GM21528 (cell line): ENCODE measurements at regions not wholly inside any gene's neighbourhood (a gene's known extent, or its start where the extent isn't known, plus 50 kb on each side); places are given as distances from the start of the nearest gene placed in this dataset.
"Not testable (repeated sequence)": the region's sequence is repeated elsewhere in the genome, so short reads cannot be mapped to it uniquely, and the experiment has no call there.

Source experiments
- ATAC-seq: cut with Tn5 transposase; IDR thresholded peaks from one replicate; pipeline ENCODE4 v1.9.1; 2021; ENCODE audit warnings: mild to moderate bottlenecking, moderate library complexity; ENCODE audit not compliant: unreplicated experiment, low FRiP score

DNA sequence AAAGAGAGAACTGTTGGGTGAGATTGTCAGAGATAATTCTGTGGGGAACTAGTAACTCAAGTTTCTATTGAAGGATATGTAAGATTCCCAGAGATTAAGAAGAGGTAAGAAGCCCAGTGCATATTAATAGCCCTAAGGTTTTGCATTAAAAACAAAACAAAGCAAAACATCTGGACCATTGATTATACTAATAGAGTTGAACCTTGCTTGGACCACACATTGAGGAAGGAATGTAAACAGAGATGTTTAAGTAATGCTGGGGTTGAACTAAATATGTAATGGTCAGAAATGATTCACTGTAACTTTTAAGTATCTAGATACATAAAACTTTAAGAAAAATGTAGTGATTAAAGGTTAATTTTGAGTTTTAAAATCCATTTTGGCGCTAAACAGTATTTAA, 1770.0 kb downstream of the PCDH9 start:
- no peak for ATAC-seq

DNA sequence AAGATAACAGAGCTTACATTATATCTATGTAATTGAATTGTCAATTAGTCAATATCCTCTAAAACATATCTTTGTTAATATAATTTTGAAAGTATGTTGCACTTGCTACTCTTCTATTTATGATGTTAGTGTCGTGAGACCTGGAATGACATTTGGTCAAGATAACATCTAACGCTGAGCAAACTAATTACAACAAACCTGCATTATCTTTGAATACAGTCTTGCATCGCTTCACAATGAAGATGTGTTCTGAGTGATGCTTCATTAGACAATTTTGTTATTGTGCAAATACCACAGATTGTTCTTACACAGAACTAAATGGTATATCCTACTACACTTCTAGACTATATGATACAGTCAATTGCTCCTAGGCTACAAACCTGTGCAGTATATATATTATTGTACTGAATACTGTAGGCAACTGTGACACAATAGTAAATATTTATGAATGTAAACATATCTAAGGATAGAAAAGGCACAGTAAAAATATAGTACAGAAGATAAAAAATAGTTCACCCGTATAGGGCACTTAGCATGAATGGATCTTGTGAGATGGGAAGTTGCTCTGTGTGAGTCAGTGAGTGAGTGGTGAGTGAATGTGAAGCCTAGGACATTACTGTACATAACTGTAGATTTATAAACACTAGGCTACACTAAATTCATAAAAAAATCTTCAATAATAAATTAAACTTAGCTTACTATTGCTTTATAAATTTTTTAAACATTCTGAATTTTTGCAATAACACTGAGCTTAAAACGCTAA, 1773.8 kb downstream of the PCDH9 start:
- ATAC-seq = no peak

DNA sequence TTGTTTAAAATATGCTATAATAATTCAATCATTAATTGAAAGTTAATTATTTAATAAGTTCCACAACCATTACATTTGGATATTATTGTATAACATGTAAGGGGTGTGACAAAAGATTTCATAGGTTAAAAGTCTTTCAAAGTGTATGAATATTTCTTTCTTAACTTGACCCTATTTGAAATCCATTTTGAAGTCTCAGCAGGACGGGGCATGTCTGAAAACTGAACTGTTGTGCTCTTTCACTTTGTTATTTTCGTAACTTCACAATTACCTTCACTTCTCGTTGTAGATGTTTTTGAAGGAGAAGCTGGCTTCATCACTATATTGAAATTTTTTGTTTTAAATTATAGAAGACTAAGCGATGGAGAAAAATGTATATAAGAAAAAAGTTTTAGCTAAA, 1775.7 kb downstream of the PCDH9 start:
- ATAC-seq = no peak

DNA sequence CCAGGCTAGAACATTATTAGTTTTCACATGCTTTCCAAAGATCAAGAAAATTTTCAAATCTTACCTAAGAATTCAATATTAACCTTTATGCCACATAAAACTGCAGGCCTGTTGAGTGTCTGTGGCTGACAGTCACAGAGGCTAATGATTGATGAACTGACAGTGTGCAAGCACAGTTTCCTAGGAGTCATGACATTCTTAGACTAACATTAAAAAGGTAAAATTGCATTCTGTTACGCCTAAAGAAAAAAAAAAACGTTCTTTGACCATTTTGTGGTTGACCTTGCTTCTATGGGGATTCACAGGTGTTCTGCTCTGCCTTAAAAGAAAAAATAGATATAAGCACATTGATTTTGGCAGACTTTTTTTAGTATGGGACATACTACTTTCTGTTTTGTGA, 1776.2 kb downstream of the PCDH9 start:
- ATAC-seq = no peak

DNA sequence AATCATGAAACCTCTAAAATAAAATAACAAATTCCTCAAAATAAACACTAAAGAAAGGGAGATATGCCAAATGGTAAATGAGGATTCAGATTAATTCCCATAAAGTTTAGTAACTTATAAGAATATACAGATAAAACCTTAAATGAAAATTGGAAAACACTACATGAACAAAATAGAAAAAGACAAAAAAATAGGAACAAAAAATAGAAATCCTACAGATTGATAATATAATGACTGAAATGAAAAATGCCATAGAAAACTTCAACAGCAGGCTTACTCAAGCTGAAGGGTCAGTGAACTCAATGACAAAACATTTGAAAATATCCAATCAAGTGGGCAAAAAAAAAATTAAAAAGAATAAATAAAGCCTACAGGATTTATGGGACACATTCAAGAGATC, 1784.8 kb downstream of the PCDH9 start:
- ATAC-seq = no peak

DNA sequence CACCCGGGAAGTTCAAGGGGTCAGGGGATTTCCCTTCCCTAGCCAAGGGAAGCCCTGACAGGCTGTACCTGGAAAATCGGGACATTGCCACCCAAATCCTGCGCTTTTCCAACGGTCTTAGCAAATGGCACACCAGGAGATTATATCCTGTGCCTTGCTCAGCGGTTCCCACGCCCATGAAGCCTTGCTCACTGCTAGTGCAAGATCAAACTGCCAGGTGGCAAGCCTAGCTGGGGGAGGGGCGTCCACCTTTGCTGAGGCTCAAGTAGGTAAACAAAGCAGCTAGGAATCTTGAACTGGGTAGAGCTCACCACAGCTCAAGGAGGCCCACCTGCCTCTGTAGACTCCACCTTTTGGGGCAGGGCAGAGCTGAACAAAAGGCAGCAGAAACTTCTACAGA, 1794.5 kb downstream of the PCDH9 start:
- no peak for ATAC-seq

DNA sequence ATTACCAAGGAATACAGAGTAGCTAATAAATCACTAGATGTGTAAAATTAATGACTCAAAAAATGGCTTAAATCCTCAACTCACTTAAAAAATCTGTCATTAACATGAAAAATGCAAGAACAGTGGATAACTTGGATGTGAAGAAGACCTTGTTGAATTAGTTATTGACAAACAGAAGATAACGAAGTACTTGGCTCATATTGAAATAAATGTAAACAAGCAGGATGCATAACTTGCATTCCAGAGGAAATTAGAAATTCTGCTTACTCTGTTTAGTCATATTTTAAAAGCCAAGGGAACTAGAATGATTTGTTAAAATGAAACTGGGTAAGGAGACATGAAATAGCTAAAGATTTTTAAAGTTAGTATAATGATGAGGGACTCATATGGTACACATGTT, 1812.2 kb downstream of the PCDH9 start:
- ATAC-seq = no peak

DNA sequence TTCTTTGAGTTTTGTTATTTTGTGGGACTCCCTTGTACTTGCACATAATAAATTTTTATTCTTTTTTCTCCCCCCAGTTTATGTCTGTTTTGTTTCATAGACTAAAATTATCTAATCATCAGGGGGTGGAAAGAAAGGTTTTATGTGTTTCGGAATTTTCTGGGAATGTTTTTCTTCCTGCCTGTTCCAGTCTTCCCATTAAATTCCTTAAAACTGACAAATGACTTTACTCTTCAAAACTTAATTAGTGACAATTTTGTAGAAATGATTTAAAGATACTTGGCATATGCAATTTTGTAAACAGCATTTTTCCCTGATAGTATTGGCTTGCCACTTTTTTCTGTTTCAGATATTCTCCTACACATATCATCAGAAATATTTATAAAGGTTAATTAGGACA, 1813.4 kb downstream of the PCDH9 start:
- no peak for ATAC-seq

DNA sequence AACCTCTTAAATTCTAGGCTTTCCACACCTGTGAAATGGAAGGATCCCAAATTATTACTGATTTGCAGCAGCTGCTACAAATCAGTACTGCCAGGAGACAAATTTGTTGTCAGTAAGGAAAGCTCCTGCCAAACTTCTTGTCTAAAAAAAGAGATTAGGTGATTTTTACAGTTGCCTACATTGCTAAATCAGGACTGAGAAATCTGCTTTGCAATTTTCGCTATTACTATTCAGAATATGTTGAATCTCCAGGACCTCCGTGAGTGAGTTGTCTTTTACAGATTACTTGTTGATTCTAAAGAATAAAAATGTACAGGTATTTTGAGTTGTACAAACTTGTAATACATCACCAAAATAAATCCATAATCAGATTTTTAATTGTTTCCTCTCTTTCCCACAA, 1815.9 kb downstream of the PCDH9 start:
- no peak for ATAC-seq

DNA sequence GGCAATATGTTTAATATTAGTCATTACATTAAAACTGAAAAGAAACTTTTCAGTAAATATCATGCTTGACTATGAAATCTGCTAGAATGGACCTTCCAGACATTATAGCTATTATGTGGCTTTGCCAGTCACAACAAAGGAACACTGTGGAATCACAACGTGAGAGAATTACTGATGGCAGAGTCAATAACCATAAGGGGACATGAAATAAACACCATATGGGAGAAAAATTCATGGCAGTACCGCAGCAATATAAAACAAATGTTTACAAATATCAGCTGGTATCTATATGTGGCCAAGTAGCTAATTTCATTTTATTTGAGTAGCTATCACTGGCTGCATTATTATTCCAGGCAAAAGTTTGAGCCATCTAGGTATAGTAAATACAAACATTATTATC, 1818.6 kb downstream of the PCDH9 start:
- ATAC-seq = no peak

DNA sequence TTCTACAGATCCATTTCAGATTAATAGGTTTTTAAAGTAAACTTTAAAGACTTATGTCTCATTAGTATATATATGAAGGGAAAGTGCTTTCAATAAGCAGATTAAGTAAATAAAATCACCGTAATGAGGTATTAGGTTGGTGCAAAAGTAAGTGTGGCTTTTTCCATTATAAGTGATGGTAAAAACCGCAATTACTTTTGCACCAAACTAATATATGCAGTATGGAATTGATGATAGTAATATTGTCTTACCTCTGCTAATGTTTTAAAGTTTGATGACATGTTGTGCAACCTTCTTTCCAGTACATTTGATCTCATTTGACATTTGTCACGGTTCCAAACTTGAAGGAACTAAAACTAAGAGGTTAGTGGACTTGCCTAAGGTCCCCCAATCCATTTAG, 1819.3 kb downstream of the PCDH9 start:
- ATAC-seq = no peak

DNA sequence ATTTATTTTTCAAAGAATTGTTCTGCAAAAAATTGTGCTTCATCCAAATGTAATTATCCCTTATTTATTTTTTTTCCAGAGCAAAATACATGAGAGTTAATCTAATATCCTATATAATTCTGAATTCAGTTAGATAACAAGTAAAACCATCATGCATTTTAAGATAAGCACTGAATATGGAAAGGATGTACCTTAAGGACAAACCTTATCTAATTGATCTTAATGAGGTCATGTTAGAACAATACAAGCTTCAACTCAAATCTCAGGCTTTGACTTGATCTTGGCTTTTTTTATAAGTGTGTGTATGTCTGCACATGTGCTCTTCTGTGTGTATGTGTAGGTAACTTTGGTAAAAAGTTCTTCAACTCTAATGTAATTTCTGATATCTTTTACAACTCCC, 1828.8 kb downstream of the PCDH9 start:
- ATAC-seq = no peak

DNA sequence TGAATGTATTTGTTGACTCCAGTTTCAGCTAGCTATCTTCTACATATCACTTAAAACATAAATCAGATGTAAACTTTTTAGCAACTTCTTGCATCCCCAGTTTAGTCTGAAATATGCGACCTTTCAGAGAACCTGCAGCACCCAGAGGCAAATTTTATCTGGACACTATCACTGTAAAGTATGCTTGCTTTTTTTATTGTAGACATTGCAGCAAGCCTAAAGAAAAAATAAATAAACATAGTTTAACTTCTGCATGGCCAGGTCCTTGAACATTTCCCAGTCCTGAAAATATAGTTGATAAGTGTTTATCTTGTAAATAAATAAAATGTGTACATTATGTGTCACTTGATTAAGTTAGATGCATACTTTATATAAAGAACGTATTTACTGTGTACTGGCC, 1829.4 kb downstream of the PCDH9 start:
- ATAC-seq = no peak

DNA sequence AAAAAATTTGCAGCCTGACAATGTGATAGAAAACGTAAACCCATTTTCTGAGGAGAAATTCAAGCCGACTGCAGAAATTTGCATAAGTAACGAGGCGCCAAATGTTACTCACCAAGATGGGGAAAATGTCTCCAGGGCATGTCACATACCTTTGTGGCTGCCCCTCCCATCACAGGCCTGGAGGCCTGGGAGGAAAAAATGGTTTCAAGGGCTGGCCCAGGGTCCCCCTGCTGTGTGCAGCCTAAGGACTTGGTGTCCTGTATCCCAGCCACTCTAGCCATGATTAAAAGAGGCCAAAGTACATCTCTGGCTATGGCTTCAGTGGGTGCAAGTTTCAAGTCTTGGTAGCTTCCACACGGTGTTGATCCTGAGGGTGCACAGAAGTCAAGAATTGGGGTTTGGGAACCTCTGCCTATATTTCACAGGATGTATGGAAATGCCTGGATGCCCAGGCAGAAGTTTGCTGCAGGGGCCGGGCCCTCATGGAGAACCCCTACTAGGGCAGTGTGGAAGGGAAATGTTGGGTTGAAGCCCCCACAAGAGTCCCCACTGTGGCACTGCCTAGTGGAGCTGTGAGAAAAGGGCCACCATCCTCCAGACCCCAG, 1842.3 kb downstream of the PCDH9 start:
- no peak for ATAC-seq

DNA sequence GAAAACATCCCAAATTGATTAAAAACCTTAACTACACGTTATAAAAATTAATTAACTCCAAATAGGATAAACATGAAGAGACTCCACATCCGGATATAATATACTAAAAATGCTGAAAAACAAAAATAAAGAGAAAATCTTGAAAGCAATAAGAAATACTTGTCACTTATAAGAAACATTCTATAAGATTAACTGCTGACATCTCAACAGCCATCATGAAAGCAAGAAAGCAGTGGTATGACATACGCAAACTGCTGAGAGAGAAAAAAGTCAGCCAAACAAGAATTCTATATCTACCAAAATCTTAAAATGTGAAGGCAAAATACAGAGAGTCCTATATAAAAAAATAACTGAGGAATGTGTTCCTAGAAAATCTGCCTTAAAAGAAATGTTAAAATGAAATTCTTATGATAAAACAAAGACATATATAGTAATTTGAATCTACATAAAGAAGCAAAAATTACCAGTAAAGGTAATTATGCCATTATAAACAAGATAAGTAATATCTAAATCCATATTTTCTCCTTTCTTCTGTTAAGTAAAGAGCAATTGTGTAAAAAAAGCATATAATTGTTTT, 1851.1 kb downstream of the PCDH9 start:
- ATAC-seq = no peak

DNA sequence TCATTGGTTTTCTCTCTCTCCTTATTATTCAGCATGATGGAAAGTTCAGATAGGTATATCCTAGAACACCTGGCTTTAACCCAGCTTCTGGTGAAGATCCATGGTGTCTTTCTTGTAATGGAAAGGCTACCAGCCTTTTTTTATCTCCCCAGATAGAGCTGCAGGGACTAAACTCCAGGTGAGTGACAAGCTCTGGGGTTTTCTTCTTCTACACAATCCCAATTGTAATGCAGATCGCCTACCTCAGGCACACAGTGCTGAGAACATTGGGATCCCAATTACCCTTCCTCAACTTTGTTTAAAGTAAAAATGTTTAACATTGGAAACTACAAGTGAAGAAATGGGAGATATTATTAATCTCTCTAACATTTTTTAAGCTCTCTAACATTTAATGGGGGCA, 1851.7 kb downstream of the PCDH9 start:
- ATAC-seq = no peak

DNA sequence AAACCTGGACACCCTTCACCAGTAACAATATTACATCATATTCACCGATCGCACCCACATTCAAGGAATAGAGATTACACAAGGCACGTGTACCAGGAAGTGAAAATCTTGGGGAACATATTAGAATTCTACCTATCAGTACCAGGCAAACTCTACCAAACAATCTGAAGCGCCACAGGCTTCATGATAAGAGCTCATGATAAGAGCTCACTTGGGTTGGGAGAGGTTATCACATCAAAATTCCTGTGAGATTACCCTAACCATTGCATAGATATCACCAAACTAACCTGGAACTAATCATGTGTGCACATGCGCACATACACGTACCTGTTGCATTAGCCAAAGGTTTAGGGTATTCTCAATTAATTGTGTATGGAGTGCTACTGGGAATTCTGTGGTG, 1861.3 kb downstream of the PCDH9 start:
- no peak for ATAC-seq

DNA sequence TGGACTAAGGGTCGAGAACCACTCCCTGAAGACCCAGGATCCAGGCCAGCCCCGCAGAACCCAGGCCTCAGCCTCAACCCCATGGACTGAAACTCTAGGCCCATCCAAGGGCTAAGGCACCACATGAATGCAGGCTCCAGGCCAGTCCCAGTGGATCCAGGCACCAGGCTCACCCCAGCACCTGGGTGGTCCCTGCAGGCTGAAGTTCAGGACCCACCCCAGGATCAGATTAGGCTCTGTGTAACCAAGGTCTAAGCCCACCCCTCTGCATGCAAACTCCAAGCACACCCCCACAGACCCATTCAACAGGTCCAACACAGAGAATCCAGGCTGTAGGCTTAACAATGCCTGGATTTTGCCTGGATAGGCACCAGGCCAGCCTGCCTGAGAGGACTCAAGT, 1876.2 kb downstream of the PCDH9 start:
- ATAC-seq = no peak

DNA sequence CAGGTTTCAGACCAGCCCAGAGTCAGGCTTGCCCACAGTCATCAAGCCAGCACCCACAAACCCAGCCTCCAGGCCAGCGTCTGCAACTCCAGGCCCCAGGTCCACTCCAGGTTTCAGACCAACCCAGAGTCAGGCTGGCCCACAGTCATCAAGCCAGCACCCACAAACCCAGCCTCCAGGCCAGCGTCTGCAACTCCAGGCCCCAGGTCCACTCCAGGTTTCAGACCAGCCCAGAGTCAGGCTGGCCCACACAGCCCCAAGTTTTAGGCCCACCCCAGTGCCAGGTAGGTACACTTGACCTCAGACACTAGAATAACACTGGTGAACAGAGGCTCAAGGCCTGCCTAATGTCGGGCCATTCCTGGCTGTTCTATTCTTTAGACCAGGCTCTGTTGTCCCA, 1877.0 kb downstream of the PCDH9 start:
- not testable (repeated sequence) for ATAC-seq

DNA sequence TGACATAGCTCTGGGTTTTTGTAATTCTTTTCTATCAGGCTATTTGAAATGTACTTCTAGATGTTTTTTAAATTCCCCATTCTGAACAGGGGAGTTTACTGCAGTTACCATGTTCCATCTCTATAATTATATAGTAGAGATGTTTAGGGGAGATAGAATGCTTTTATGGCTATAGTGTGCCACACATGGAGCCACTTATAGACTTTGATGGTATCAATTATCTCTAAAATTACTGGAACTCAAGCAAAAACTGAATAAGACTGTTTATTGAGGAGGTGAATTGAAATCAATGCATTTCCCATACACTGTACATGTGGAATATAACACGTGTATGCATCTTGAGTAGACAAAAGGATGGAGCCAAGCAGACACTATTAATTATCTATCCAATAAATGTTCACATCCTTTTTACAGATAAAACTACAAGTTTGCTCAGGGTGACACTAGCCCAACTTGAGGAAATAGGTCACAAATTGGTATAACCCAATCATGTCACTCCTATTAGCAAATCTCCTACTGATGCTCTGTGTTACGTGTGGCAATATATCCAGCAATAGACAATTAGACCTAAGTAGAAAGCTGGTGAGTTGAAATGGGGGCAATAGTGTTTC, 1882.6 kb downstream of the PCDH9 start:
- ATAC-seq = no peak

DNA sequence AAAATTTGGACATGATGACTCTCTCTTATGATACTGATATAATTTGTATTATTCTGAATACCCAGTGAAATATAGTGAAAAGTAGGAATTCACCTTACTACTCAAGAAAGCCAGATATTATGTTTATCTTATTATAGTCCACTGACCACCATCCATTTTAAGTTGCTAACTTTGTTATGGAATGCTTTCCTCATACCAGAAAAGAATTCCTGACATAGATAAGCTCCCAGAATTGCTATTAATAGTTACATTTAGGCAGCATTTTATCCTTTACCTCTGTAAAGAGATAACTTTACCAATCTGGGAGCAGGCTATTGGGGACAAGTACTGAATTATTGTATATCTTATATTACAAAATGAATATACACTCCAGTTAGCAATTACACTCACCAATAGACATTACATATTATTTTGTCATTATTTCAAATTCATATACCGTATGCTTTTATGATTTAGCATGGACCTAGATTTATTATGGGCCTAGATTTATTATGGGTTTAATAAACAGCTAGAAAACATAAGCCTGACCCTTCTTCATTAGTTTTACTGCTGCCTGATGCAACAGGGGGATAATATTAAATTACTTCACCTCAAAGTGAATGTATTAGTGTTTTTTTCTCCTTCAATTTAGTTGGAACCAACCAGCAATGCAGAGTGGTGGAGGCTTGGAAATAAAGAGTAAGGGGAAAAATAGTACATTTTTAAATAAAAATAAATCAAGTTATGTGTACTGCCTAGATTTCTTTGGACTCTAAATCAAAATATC, 1886.1 kb downstream of the PCDH9 start:
- ATAC-seq = no peak
